HUDEP-2 (cell line): ENCODE measurements at regions not wholly inside any gene's neighbourhood (a gene's known extent, or its start where the extent isn't known, plus 50 kb on each side); places are given as distances from the start of the nearest gene placed in this dataset.

Experiments
- DNase-seq, 76 experiments: peaks; one replicate each; lab custom pipeline; 2025; ENCODE audit not compliant: unreplicated experiment in 76 of 76; lab: John Stamatoyannopoulos, UW

- no peak for DNase-seq
Observed at GRCh38 chr18:78297048-78297447, 682.6 kb upstream of the SALL3 start.

- DNase-seq = no peak
Observed at GRCh38 chr18:78303519-78304191, 676.0 kb upstream of the SALL3 start.

GRCh38 chr18:78304192-78305164 lies 675.1 kb upstream of the SALL3 start:
- DNase-seq = no peak

GRCh38 chr18:78305789-78306188 lies 673.8 kb upstream of the SALL3 start:
- no peak for DNase-seq

- DNase-seq = no peak
Observed at GRCh38 chr18:78309307-78309706, 670.3 kb upstream of the SALL3 start.

GRCh38 chr18:78309924-78310323 lies 669.7 kb upstream of the SALL3 start:
- DNase-seq = no peak

GRCh38 chr18:78319264-78319663 lies 660.4 kb upstream of the SALL3 start:
- DNase-seq = no peak

GRCh38 chr18:78319961-78320360 lies 659.7 kb upstream of the SALL3 start:
- DNase-seq = no peak

- no peak for DNase-seq
Observed at GRCh38 chr18:78321402-78321801, 658.2 kb upstream of the SALL3 start.

- DNase-seq = no peak
Observed at GRCh38 chr18:78323453-78324197, 656.0 kb upstream of the SALL3 start.

GRCh38 chr18:78327643-78328042 lies 652.0 kb upstream of the SALL3 start:
- DNase-seq = no peak

GRCh38 chr18:78330766-78331165 lies 648.9 kb upstream of the SALL3 start:
- DNase-seq = no peak

GRCh38 chr18:78352910-78353309 lies 626.7 kb upstream of the SALL3 start:
- no peak for DNase-seq

GRCh38 chr18:78362198-78362597 lies 617.4 kb upstream of the SALL3 start:
- DNase-seq = no peak

GRCh38 chr18:78363556-78364387 lies 615.8 kb upstream of the SALL3 start:
- DNase-seq = no peak

- no peak for DNase-seq
Observed at GRCh38 chr18:78364388-78364960, 615.1 kb upstream of the SALL3 start.

- DNase-seq = no peak
Observed at GRCh38 chr18:78367996-78368395, 611.6 kb upstream of the SALL3 start.

- DNase-seq = no peak
Observed at GRCh38 chr18:78368726-78369125, 610.9 kb upstream of the SALL3 start.

GRCh38 chr18:78376046-78376445 lies 603.6 kb upstream of the SALL3 start:
- DNase-seq = no peak

- no peak for DNase-seq
Observed at GRCh38 chr18:78378403-78378802, 601.2 kb upstream of the SALL3 start.
